Gastroesophageal sphincter (tissue), 4 donors: ENCODE measurements at regions not wholly inside any gene's neighbourhood (a gene's known extent, or its start where the extent isn't known, plus 50 kb on each side); places are given as distances from the start of the nearest gene placed in this dataset.

Experiments
- ATAC-seq: fragments of 150-250 bp; one replicate; pipeline ENCODE4 v1.9.1; 2016; ENCODE audit warnings: mild to moderate bottlenecking, moderate library complexity
- H3K27ac ChIP-seq, 4 donors: fragments of 200-600 bp; sonication (generic) in 3 of 4; 1 replicate in 3 of 4; 2 replicates in 1 of 4; pipeline ENCODE4 v1.5.1; 2016 to 2019
- H3K27me3 ChIP-seq: fragments of 200-600 bp; sonication (generic); one replicate; pipeline ENCODE4 v1.5.1; 2019
- H3K36me3 ChIP-seq, 2 donors: fragments of 200-600 bp; sonication (generic); one replicate each; pipeline ENCODE4 v1.5.1; 2019; ENCODE audit warnings: control low read depth in 1 of 2
- H3K4me1 ChIP-seq, 3 donors: fragments of 200-600 bp; sonication (generic); 1 replicate in 2 of 3; 2 replicates in 1 of 3; pipeline ENCODE4 v1.5.1; 2016 to 2019; ENCODE audit warnings: control low read depth in 2 of 3
- H3K4me3 ChIP-seq, 2 donors: fragments of 200-600 bp; sonication (generic); one replicate each; pipeline ENCODE4 v1.5.1; 2019; ENCODE audit warnings: mild to moderate bottlenecking in 1 of 2, moderate library complexity in 1 of 2
- H3K9me3 ChIP-seq, 3 donors: fragments of 200-600 bp; sonication (generic); one replicate each; pipeline ENCODE4 v1.5.1; 2017 to 2019; ENCODE audit warnings: control low read depth in 2 of 3
- CTCF ChIP-seq, 4 experiments: fragments of 200-600 bp in 2 of 4; fragments of 450-650 bp in 2 of 4; sonication (generic) in 1 of 4; IDR thresholded peaks; one replicate each; pipeline ENCODE4 v1.5.1; 2017 to 2019; ENCODE audit warnings: antibody characterized with exemption in 4 of 4, mild to moderate bottlenecking in 2 of 4, moderate library complexity in 2 of 4
- EP300 ChIP-seq: sonication (generic); formaldehyde crosslinking; IDR thresholded peaks from one replicate; pipeline ENCODE4 v1.6.1; 2017; ENCODE audit warnings: antibody characterized with exemption, mild to moderate bottlenecking
- POLR2A ChIP-seq, 2 donors: fragments of 450-650 bp; IDR thresholded peaks; one replicate each; pipeline ENCODE4 v1.6.1; 2017; ENCODE audit warnings: antibody characterized with exemption in 2 of 2, mild to moderate bottlenecking in 2 of 2, moderate library complexity in 1 of 2
- POLR2AphosphoS5 ChIP-seq: sonication (generic); formaldehyde crosslinking; IDR thresholded peaks from one replicate; pipeline ENCODE4 v1.6.1; 2017; ENCODE audit warnings: antibody characterized with exemption
- WGBS, 2 donors: methylation state at CpG; one replicate each; pipeline ENCODE4 v1.1.5; 2018; ENCODE audit warnings: low coverage in 1 of 2; 5-methylcytosine and 5-hydroxymethylcytosine counted together

GRCh38 chr4:184575306-184575705, 73.9 kb downstream of the CASP3 start:
- Histone ChIP-seq H3K27ac (no peak overlapping the region), H3K4me1 (no peaks in the 10 kb centered on the region), H3K4me3 (no peak overlapping the region), H3K36me3 (no peaks in the 10 kb centered on the region), H3K27me3 (no peaks in the 10 kb centered on the region), H3K9me3 (peaks cover 0 to 5% (median 0%) of the 10 kb centered on the region in 3 donors)
- TF ChIP-seq EP300, result no peak
- ATAC-seq, result no peak
- 14 to 21% methylated on average over 1 of the region's 1 CpG for WGBS, 2 donors

GRCh38 chr4:184574861-184575260, 74.4 kb downstream of the CASP3 start:
- Histone ChIP-seq H3K9me3 (peaks cover 0 to 3% (median 0%) of the 10 kb centered on the region in 3 donors), H3K4me1 (no peaks in the 10 kb centered on the region), H3K27me3 (no peaks in the 10 kb centered on the region), H3K36me3 (no peaks in the 10 kb centered on the region), H3K4me3 (no peak overlapping the region), H3K27ac (no peak overlapping the region)
- 58 to 78% methylated on average over 5 of the region's 5 CpGs for WGBS, 2 donors
- no peak for ATAC-seq
- TF ChIP-seq POLR2AphosphoS5 (no peak), POLR2A (IDR thresholded peaks at IDR 0.05) (no peak), EP300 (no peak), CTCF (IDR thresholded peaks at IDR 0.05) (no peak)

- no peak for ATAC-seq
- 74 to 90% methylated on average over 2 of the region's 2 CpGs for WGBS, 2 donors
Measured at GRCh38 chr4:184573701-184574100, 75.5 kb downstream of the CASP3 start.

GRCh38 chr4:184568770-184569169, 80.5 kb downstream of the CASP3 start:
- WGBS, 2 donors, result 66 to 67% methylated on average over 6 of the region's 6 CpGs
- Histone ChIP-seq H3K36me3 (no peaks in the 10 kb centered on the region), H3K9me3 (peaks cover 0 to under 1% (median 0%) of the 10 kb centered on the region in 3 donors), H3K4me1 (no peaks in the 10 kb centered on the region), H3K4me3 (no peak overlapping the region), H3K27me3 (no peaks in the 10 kb centered on the region), H3K27ac (no peak overlapping the region)
- TF ChIP-seq CTCF (IDR thresholded peaks at IDR 0.05) (no peak), POLR2AphosphoS5 (no peak), EP300 (no peak), POLR2A (IDR thresholded peaks at IDR 0.05) (no peak)
- ATAC-seq, result no peak

More at GRCh38 chr4:184573701-184574100, 75.5 kb downstream of the CASP3 start:
- Histone ChIP-seq H3K27me3 (no peaks in the 10 kb centered on the region), H3K4me1 (no peaks in the 10 kb centered on the region), H3K36me3 (no peaks in the 10 kb centered on the region), H3K4me3 (no peak overlapping the region), H3K9me3 (peaks cover 0 to 3% (median 0%) of the 10 kb centered on the region in 3 donors), H3K27ac (no peak overlapping the region)
- TF ChIP-seq EP300 (no peak), POLR2A (IDR thresholded peaks at IDR 0.05) (no peak)

GRCh38 chr4:184563621-184564020, 85.6 kb downstream of the CASP3 start:
- Histone ChIP-seq H3K4me1 (no peaks in the 10 kb centered on the region), H3K27me3 (no peaks in the 10 kb centered on the region), H3K4me3 (no peak overlapping the region), H3K9me3 (no peaks in the 10 kb centered on the region), H3K36me3 (no peaks in the 10 kb centered on the region), H3K27ac (no peak overlapping the region)
- 80 to 86% methylated on average over 2 of the region's 3 CpGs for WGBS, 2 donors
- no peak for TF ChIP-seq EP300
- TF ChIP-seq CTCF (IDR thresholded peaks at IDR 0.05), result no peak
- TF ChIP-seq POLR2AphosphoS5, result no peak
- TF ChIP-seq POLR2A (IDR thresholded peaks at IDR 0.05), result no peak
- no peak for ATAC-seq

- no peak overlapping the region for H3K27ac ChIP-seq
- no peaks in the 10 kb centered on the region for H3K4me1 ChIP-seq
- H3K36me3 ChIP-seq, result no peaks in the 10 kb centered on the region
- H3K9me3 ChIP-seq, result no peaks in the 10 kb centered on the region
- WGBS, 2 donors, result 59 to 72% methylated on average over 7 of the region's 7 CpGs
- no peak for ATAC-seq
- no peak for TF ChIP-seq POLR2A (IDR thresholded peaks at IDR 0.05)
- TF ChIP-seq CTCF (IDR thresholded peaks at IDR 0.05), result no peak
- TF ChIP-seq EP300, result no peak
- TF ChIP-seq POLR2AphosphoS5, result no peak
- H3K4me3 ChIP-seq, result no peak overlapping the region
- H3K27me3 ChIP-seq, result peaks cover 4% of the 10 kb centered on the region
Measured at GRCh38 chr4:184558996-184559395, 84.6 kb upstream of the IRF2 start.
